ENCODE measurements at regions not wholly inside any gene's neighbourhood (a gene's known extent, or its start where the extent isn't known, plus 50 kb on each side); places are given as distances from the start of the nearest gene placed in this dataset.

GRCh38 chrX:39726771-39727170 is 371.0 kb downstream of the BCOR start:
- DNase-seq (ENCODE audit: insufficient read length) = no peak
- TF ChIP-seq POLR2AphosphoS5 (IDR thresholded peaks at IDR 0.05; ENCODE audit: low read depth, low read length) (no peak), TAF1 (IDR thresholded peaks at IDR 0.05; ENCODE audit: borderline replicate concordance, low read depth, low read length) (no peak), POLR2A (IDR thresholded peaks at IDR 0.05; ENCODE audit: low read depth, low read length) (no peak)
- FAIRE-seq = no peak

DNA sequence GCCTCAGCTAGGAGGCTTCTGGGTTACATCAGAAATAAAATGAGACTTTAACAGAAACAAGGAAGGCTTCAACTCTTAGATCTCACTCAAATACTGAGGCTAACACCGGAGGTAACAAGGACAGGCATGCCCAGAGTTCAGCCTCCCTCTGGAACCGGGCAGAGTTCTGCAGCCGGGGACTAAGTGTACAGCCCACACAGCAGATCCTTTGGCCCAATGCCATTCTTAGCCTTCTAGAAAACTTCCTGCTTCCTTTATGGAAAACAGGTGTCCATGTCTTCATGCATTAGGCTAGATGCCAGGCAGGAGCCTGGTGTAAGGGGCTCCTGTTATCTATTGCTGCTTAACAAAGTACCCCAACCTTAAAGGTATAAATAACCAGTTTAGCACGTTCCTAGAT is 369.7 kb downstream of the BCOR start:
- DNase-seq (ENCODE audit: insufficient read length) (no peak), FAIRE-seq (no peak)
- no peak for TF ChIP-seq TAF1 (IDR thresholded peaks at IDR 0.05; ENCODE audit: borderline replicate concordance, low read depth, low read length)
- TF ChIP-seq POLR2A (IDR thresholded peaks at IDR 0.05; ENCODE audit: low read depth, low read length) = no peak
- no peak for TF ChIP-seq POLR2AphosphoS5 (IDR thresholded peaks at IDR 0.05; ENCODE audit: low read depth, low read length)

DNA sequence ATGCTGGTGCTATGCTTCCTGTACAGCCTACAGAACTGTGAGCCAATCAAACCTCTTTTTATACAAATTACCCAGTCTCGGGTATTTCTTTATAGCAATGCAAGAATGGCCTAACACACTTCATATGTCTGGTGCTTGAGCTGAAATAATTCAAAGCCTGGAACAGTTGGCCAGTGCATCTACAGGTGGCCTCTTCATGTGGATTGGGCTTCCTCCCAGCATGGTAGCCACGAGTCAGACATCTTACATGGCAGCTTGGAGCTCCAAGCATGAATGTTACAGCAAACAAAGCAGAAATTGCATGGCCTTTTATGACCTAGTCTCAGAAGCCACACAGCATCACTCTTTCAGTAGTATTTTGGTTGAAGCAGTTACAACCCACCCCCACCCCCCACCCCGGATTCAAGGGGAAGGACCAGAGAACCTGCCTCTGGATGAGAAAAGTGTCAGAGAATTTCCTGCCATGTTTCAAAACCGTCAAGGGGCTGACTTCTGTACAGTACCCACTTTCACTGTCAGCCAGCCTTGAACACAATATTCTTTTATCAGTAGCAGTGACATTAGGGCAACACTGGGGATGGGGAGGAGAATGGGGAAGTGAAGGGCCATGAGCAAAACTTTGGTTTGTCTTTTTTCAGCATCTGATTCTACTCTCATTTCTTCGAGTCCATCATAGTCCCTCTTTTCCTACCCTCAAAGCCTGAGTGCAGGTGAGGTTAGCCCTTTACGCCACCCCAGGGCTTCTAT is 368.7 kb downstream of the BCOR start:
- TF ChIP-seq TAF1 (IDR thresholded peaks at IDR 0.05; ENCODE audit: borderline replicate concordance, low read depth, low read length) (no peak), POLR2A (IDR thresholded peaks at IDR 0.05; ENCODE audit: low read depth, low read length) (no peak), POLR2AphosphoS5 (IDR thresholded peaks at IDR 0.05; ENCODE audit: low read depth, low read length) (no peak)
- peak; percentile 33 for FAIRE-seq
- no peak for DNase-seq (ENCODE audit: insufficient read length)

- TF ChIP-seq POLR2AphosphoS5 (IDR thresholded peaks at IDR 0.05; ENCODE audit: low read depth, low read length) (no peak), POLR2A (IDR thresholded peaks at IDR 0.05; ENCODE audit: low read depth, low read length) (no peak), TAF1 (IDR thresholded peaks at IDR 0.05; ENCODE audit: borderline replicate concordance, low read depth, low read length) (no peak)
- FAIRE-seq (no peak), DNase-seq (ENCODE audit: insufficient read length) (no peak)
These were observed 367.6 kb downstream of the BCOR start for GRCh38 chrX:39729981-39730661.

- TF ChIP-seq POLR2A (IDR thresholded peaks at IDR 0.05; ENCODE audit: low read depth, low read length) = no peak
- no peak for TF ChIP-seq TAF1 (IDR thresholded peaks at IDR 0.05; ENCODE audit: borderline replicate concordance, low read depth, low read length)
- TF ChIP-seq POLR2AphosphoS5 (IDR thresholded peaks at IDR 0.05; ENCODE audit: low read depth, low read length) = no peak
- peak; percentile 62 for DNase-seq (ENCODE audit: insufficient read length)
- FAIRE-seq = peak; percentile 80
These were observed 367.0 kb downstream of the BCOR start for GRCh38 chrX:39730662-39731329.

- no peak for TF ChIP-seq TAF1 (IDR thresholded peaks at IDR 0.05; ENCODE audit: borderline replicate concordance, low read depth, low read length)
- no peak for TF ChIP-seq POLR2AphosphoS5 (IDR thresholded peaks at IDR 0.05; ENCODE audit: low read depth, low read length)
- no peak for TF ChIP-seq POLR2A (IDR thresholded peaks at IDR 0.05; ENCODE audit: low read depth, low read length)
- DNase-seq (ENCODE audit: insufficient read length) (no peak), FAIRE-seq (no peak)
These were observed 366.5 kb downstream of the BCOR start for GRCh38 chrX:39731330-39731667.

GRCh38 chrX:39731735-39732134 is 366.0 kb downstream of the BCOR start:
- TF ChIP-seq POLR2AphosphoS5 (IDR thresholded peaks at IDR 0.05; ENCODE audit: low read depth, low read length) (no peak), TAF1 (IDR thresholded peaks at IDR 0.05; ENCODE audit: borderline replicate concordance, low read depth, low read length) (no peak), POLR2A (IDR thresholded peaks at IDR 0.05; ENCODE audit: low read depth, low read length) (no peak)
- no peak for FAIRE-seq

DNA sequence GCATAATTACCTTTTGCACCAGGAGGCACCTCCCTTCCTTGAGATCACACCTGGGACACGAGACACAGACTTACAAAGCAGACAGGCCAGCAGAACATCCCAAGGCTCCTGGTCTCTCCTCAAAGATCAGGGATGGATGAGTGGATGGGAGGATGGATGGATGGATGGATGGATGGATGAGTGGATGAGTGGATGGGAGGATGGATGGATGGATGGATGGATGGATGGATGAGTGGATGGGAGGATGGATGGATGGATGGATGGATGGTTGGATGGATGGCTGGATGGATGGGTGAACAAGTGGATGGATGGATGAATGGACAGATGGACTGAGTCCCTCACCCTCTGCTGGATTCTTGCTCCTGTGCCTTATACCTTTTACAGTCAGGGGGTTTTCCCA is 364.0 kb downstream of the BCOR start:
- no peak for DNase-seq (ENCODE audit: insufficient read length)
- no peak for FAIRE-seq
- TF ChIP-seq TAF1 (IDR thresholded peaks at IDR 0.05; ENCODE audit: borderline replicate concordance, low read depth, low read length) = no peak
- no peak for TF ChIP-seq POLR2AphosphoS5 (IDR thresholded peaks at IDR 0.05; ENCODE audit: low read depth, low read length)
- no peak for TF ChIP-seq POLR2A (IDR thresholded peaks at IDR 0.05; ENCODE audit: low read depth, low read length)

More at GRCh38 chrX:39731735-39732134, 366.0 kb downstream of the BCOR start:
- DNase-seq (ENCODE audit: insufficient read length) = no peak

- FAIRE-seq (no peak), DNase-seq (ENCODE audit: insufficient read length) (no peak)
- no peak for TF ChIP-seq POLR2A (IDR thresholded peaks at IDR 0.05; ENCODE audit: low read depth, low read length)
- TF ChIP-seq TAF1 (IDR thresholded peaks at IDR 0.05; ENCODE audit: borderline replicate concordance, low read depth, low read length) = no peak
- TF ChIP-seq POLR2AphosphoS5 (IDR thresholded peaks at IDR 0.05; ENCODE audit: low read depth, low read length) = no peak
These were observed 363.5 kb downstream of the BCOR start for GRCh38 chrX:39734174-39734776.

- FAIRE-seq (no peak), DNase-seq (ENCODE audit: insufficient read length) (no peak)
- TF ChIP-seq TAF1 (IDR thresholded peaks at IDR 0.05; ENCODE audit: borderline replicate concordance, low read depth, low read length) = no peak
These were observed 361.2 kb downstream of the BCOR start for GRCh38 chrX:39736216-39737211.

All from GM12892 (cell line).